Transverse colon (tissue), 4 donors: ENCODE measurements at regions not wholly inside any gene's neighbourhood (a gene's known extent, or its start where the extent isn't known, plus 50 kb on each side); places are given as distances from the start of the nearest gene placed in this dataset.

ENCODE experiments used
- DNase-seq: peaks from one replicate; pipeline ENCODE4 v3.0.0-alpha.2; 2019
- H3K27ac ChIP-seq, 4 donors: fragments of 200-600 bp; sonication (generic); 2 replicates each; pipeline ENCODE4 v1.5.1; 2016 to 2018; ENCODE audit warnings: inconsistent platforms in 4 of 4
- H3K27me3 ChIP-seq: fragments of 200-600 bp; sonication (generic); 2 replicates; pipeline ENCODE4 v1.5.1; 2017; ENCODE audit warnings: inconsistent platforms
- H3K36me3 ChIP-seq, 4 donors: fragments of 200-600 bp; sonication (generic); 2 replicates each; pipeline ENCODE4 v1.5.1; 2017 to 2019; ENCODE audit warnings: inconsistent platforms in 4 of 4
- H3K4me1 ChIP-seq, 4 donors: fragments of 200-600 bp; sonication (generic); 2 replicates each; pipeline ENCODE4 v1.5.1; 2017 to 2020; ENCODE audit warnings: inconsistent platforms in 4 of 4
- H3K4me3 ChIP-seq, 4 donors: fragments of 200-600 bp; sonication (generic); 1 replicate in 1 of 4; 2 replicates in 3 of 4; pipeline versions ENCODE4 v1.5.1 to v1.6.1; 2017 to 2019; ENCODE audit warnings: inconsistent platforms in 4 of 4
- H3K9me3 ChIP-seq, 2 donors: fragments of 200-600 bp; sonication (generic); 2 replicates each; pipeline ENCODE4 v1.5.1; 2017 to 2019; ENCODE audit warnings: inconsistent platforms in 2 of 2
- EP300 ChIP-seq: sonication (generic); formaldehyde crosslinking; IDR thresholded peaks from one replicate; pipeline ENCODE4 v1.6.1; 2017; ENCODE audit warnings: antibody characterized with exemption, low read depth
- POLR2A ChIP-seq: fragments of 450-650 bp; IDR thresholded peaks from one replicate; pipeline ENCODE4 v1.6.1; 2016; ENCODE audit warnings: antibody characterized with exemption, mild to moderate bottlenecking, moderate library complexity
- POLR2AphosphoS5 ChIP-seq, 3 donors: sonication (generic); formaldehyde crosslinking; IDR thresholded peaks; one replicate each; pipeline ENCODE4 v1.6.1; 2016; ENCODE audit warnings: antibody characterized with exemption in 3 of 3
- WGBS, 2 donors: methylation state at CpG; one replicate each; pipeline ENCODE4 v1.1.5; 2018; ENCODE audit warnings: low coverage in 1 of 2; 5-methylcytosine and 5-hydroxymethylcytosine counted together
- in situ Hi-C, 4 donors: fragments of 200-750 bp; cut with MboI; loops; one replicate each; pipeline versions ENCODE4 v1.15.0 to v1.15.1; 2017; ENCODE audit warnings: low sequenced_read_pairs in 3 of 4, low pct_ligation_motif_present in 1 of 4, low pct_unique_long_range_greater_than_20kb in 1 of 4
- intact Hi-C: fragments of 100-400 bp; cut with DNase I; formaldehyde crosslinking; loops from one replicate; pipeline ENCODE4 v1.15.1; 2023; ENCODE audit warnings: low total_unique reads
- TF ChIP-seq, protein P1 (sequence below), 5 experiments: fragments of 200-600 bp in 3 of 5; fragments of 450-650 bp in 2 of 5; sonication (generic) in 3 of 5; IDR thresholded peaks; 1 replicate in 2 of 5; 2 replicates in 3 of 5; pipeline ENCODE4 v1.5.1; 2016 to 2017; ENCODE audit warnings: antibody characterized with exemption in 5 of 5, inconsistent platforms in 3 of 5, mild to moderate bottlenecking in 2 of 5, moderate library complexity in 1 of 5

DNA sequence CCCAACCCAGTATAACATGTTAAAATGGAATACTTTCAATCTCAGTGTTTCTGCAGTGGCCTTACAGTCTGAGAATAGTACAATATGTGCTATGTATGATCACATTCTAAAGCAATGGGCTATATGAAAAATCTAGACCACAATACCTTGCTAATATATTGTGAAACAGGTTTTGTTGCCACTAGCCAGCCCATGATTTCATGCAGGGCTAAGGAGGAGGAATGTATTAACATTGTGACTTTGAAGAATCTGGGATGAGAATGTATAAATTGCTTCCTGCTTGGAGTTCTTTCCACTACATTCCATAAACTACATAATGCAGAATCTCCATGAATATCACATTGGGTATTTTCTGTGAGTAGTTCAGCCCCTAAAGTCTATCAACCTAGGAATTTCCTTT lies 935.4 kb upstream of the GRIA3 start:
- intact Hi-C loops (no loop called here), in situ Hi-C loops (no loop called here)
- TF ChIP-seq POLR2AphosphoS5 (IDR thresholded peaks at IDR 0.05) = no peak
- TF ChIP-seq POLR2A = no peak
- no peak for TF ChIP-seq EP300
- TF ChIP-seq, protein P1, sequence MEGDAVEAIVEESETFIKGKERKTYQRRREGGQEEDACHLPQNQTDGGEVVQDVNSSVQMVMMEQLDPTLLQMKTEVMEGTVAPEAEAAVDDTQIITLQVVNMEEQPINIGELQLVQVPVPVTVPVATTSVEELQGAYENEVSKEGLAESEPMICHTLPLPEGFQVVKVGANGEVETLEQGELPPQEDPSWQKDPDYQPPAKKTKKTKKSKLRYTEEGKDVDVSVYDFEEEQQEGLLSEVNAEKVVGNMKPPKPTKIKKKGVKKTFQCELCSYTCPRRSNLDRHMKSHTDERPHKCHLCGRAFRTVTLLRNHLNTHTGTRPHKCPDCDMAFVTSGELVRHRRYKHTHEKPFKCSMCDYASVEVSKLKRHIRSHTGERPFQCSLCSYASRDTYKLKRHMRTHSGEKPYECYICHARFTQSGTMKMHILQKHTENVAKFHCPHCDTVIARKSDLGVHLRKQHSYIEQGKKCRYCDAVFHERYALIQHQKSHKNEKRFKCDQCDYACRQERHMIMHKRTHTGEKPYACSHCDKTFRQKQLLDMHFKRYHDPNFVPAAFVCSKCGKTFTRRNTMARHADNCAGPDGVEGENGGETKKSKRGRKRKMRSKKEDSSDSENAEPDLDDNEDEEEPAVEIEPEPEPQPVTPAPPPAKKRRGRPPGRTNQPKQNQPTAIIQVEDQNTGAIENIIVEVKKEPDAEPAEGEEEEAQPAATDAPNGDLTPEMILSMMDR (IDR thresholded peaks at IDR 0.05) = no peak
- no peaks in the 10 kb centered on the region for H3K9me3 ChIP-seq
- no peak for DNase-seq
- H3K36me3 ChIP-seq = no peaks in the 10 kb centered on the region
- no peaks in the 10 kb centered on the region for H3K27me3 ChIP-seq
- no peak overlapping the region for H3K4me3 ChIP-seq
- H3K4me1 ChIP-seq = no peaks in the 10 kb centered on the region
- H3K27ac ChIP-seq = no peak overlapping the region

DNA sequence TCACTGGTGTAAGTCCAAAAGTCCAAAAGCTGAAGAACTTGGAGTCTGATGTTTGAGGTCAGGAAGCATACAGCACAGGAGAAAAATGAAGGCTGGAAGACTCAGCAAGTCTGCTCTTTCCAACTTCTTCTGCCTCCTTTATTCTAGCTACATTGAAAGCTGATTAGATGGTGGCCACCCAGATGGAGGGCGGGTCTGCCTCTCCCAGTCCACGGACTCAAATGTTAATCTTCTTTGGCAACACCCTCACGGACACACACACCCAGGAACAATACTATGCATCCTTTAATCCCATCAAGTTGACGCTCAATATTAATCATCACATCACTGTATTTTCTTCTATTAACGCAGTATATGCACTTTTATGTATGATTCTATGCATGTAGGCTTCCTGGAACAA lies 931.6 kb upstream of the GRIA3 start:
- in situ Hi-C loops (no loop called here), intact Hi-C loops (no loop called here)
- H3K27ac ChIP-seq = no peak overlapping the region
- WGBS, 2 donors = 81% methylated on average over 3 to 5 of the region's 5 CpGs
- H3K4me1 ChIP-seq = no peaks in the 10 kb centered on the region
- TF ChIP-seq EP300 (no peak), POLR2A (no peak), POLR2AphosphoS5 (IDR thresholded peaks at IDR 0.05) (no peak)
- TF ChIP-seq, protein P1 (IDR thresholded peaks at IDR 0.05) = no peak
- H3K4me3 ChIP-seq = no peak overlapping the region
- no peaks in the 10 kb centered on the region for H3K9me3 ChIP-seq
- H3K36me3 ChIP-seq = no peaks in the 10 kb centered on the region
- DNase-seq = no peak
- no peaks in the 10 kb centered on the region for H3K27me3 ChIP-seq

DNA sequence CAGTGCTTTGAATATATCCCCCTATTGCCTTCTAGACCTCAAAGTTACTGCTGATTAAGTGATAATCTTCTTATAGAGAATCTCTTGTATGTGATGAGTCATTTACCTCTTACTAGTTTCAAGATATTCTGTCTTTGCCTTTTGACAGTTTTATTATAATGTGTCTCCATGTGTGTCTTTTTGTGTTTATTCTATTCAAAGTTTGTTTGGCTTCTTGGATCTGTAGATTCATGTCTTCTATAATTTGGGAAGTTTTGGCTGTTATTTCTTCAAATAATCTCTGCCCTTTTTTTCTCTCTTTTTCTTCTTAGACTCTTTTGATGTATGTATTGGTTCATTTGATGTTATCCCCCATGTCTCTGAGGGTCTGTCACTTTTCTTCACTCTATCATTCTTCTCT lies 915.7 kb upstream of the GRIA3 start:
- TF ChIP-seq POLR2AphosphoS5 (IDR thresholded peaks at IDR 0.05) (no peak), EP300 (no peak), POLR2A (no peak)
- TF ChIP-seq, protein P1 (IDR thresholded peaks at IDR 0.05) = no peak
- intact Hi-C loops = no loop called here
- no peak for DNase-seq
- in situ Hi-C loops = no loop called here
- H3K9me3 ChIP-seq = no peaks in the 10 kb centered on the region
- H3K36me3 ChIP-seq = no peaks in the 10 kb centered on the region
- H3K27ac ChIP-seq = no peak overlapping the region
- no peaks in the 10 kb centered on the region for H3K4me1 ChIP-seq
- no peak overlapping the region for H3K4me3 ChIP-seq
- H3K27me3 ChIP-seq = no peaks in the 10 kb centered on the region

DNA sequence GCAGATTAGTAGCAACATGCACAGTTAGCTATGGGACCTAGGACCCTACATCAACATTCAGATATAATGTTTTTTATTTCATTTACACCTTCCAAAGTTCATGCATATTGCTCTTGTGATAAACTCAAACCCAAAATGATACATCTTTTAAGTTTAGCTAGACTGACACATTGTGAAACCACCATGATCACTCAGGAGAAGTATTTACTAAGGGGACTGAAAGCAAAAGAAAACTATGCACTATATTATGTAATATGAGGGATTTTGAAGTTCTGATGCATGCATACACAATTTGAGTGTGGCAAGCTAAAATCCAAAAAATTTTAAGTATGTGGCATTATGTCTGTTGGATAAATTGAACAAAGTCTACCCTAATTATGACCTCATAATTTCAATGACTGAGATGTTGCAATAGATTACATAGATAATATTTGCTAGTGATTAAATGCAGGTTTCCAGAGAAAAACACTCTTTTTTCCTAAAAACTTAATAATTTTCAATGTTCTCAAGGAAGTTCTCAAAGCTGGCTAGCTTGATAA lies 914.8 kb upstream of the GRIA3 start:
- no peak for DNase-seq
- no peak overlapping the region for H3K4me3 ChIP-seq
- in situ Hi-C loops = no loop called here
- no peaks in the 10 kb centered on the region for H3K27me3 ChIP-seq
- H3K27ac ChIP-seq = no peak overlapping the region
- TF ChIP-seq POLR2A (no peak), EP300 (no peak), POLR2AphosphoS5 (IDR thresholded peaks at IDR 0.05) (no peak)
- TF ChIP-seq, protein P1 (IDR thresholded peaks at IDR 0.05) = no peak
- no peaks in the 10 kb centered on the region for H3K4me1 ChIP-seq
- no peaks in the 10 kb centered on the region for H3K9me3 ChIP-seq
- intact Hi-C loops = no loop called here
- no peaks in the 10 kb centered on the region for H3K36me3 ChIP-seq
